ENCODE measurements at regions not wholly inside any gene's neighbourhood (a gene's known extent, or its start where the extent isn't known, plus 50 kb on each side); places are given as distances from the start of the nearest gene placed in this dataset.
A peak's percentile ranks its signal among the peaks of the same experiment; 100 is the strongest.

- no peak for DNase-seq (ENCODE audit: low spot score in 2 of 2)
- 75 to 84% methylated on average over 1 of the region's 1 CpG for WGBS, 2 donors
- H3K4me3 ChIP-seq (ENCODE audit: low read depth, poor library complexity, severe bottlenecking) = no peak overlapping the region
- intact Hi-C loops (cut with DNase I; ENCODE audit: low total_unique reads) = no loop called here
- no peak for TF ChIP-seq POLR2A (IDR thresholded peaks at IDR 0.05)
- no peak for TF ChIP-seq CTCF (IDR thresholded peaks at IDR 0.05)
Observed at GRCh38 chr10:36191009-36191408, 548.9 kb upstream of the FZD8 start.

GRCh38 chr10:36188461-36188860 lies 546.4 kb upstream of the FZD8 start:
- intact Hi-C loops (cut with DNase I; ENCODE audit: low total_unique reads) = no loop called here
- 42 to 51% methylated on average over 4 of the region's 4 CpGs for WGBS, 2 donors
- H3K4me3 ChIP-seq (ENCODE audit: low read depth, poor library complexity, severe bottlenecking) = no peak overlapping the region
- TF ChIP-seq CTCF (IDR thresholded peaks at IDR 0.05) = no peak
- TF ChIP-seq POLR2A (IDR thresholded peaks at IDR 0.05) = no peak
- DNase-seq (ENCODE audit: low spot score in 2 of 2) = no peak

GRCh38 chr10:36188080-36188453 lies 546.0 kb upstream of the FZD8 start:
- WGBS, 2 donors = 30 to 31% methylated on average over 8 of the region's 8 CpGs
- TF ChIP-seq POLR2A (IDR thresholded peaks at IDR 0.05) = no peak
- no peak for TF ChIP-seq CTCF (IDR thresholded peaks at IDR 0.05)
- H3K4me3 ChIP-seq (ENCODE audit: low read depth, poor library complexity, severe bottlenecking) = no peak overlapping the region
- peak in 1 of 2 donors; percentile 16 for DNase-seq (ENCODE audit: low spot score in 2 of 2)
- intact Hi-C loops (cut with DNase I; ENCODE audit: low total_unique reads) = no loop called here

- TF ChIP-seq CTCF (IDR thresholded peaks at IDR 0.05) (no peak), POLR2A (IDR thresholded peaks at IDR 0.05) (no peak)
- intact Hi-C loops (cut with DNase I; ENCODE audit: low total_unique reads) = no loop called here
- 52 to 54% methylated on average over 6 of the region's 6 CpGs for WGBS, 2 donors
- no peak for DNase-seq (ENCODE audit: low spot score in 2 of 2)
- H3K4me3 ChIP-seq (ENCODE audit: low read depth, poor library complexity, severe bottlenecking) = no peak overlapping the region
Observed at GRCh38 chr10:36187380-36188079, 545.4 kb upstream of the FZD8 start.

- TF ChIP-seq CTCF (IDR thresholded peaks at IDR 0.05) (no peak), POLR2A (IDR thresholded peaks at IDR 0.05) (no peak)
- 79 to 85% methylated on average over 5 to 6 of the region's 6 CpGs for WGBS, 2 donors
- no peak for DNase-seq (ENCODE audit: low spot score in 2 of 2)
- intact Hi-C loops (cut with DNase I; ENCODE audit: low total_unique reads) = no loop called here
- H3K4me3 ChIP-seq (ENCODE audit: low read depth, poor library complexity, severe bottlenecking) = no peak overlapping the region
Observed at GRCh38 chr10:36185097-36185496, 543.0 kb upstream of the FZD8 start.

- TF ChIP-seq POLR2A (IDR thresholded peaks at IDR 0.05) = no peak
- TF ChIP-seq CTCF (IDR thresholded peaks at IDR 0.05) = no peak
- WGBS, 2 donors = 88 to 94% methylated on average over 6 of the region's 6 CpGs
- no peak overlapping the region for H3K4me3 ChIP-seq (ENCODE audit: low read depth, poor library complexity, severe bottlenecking)
- no peak for DNase-seq (ENCODE audit: low spot score in 2 of 2)
- intact Hi-C loops (cut with DNase I; ENCODE audit: low total_unique reads) = no loop called here
Observed at GRCh38 chr10:36183726-36184125, 541.6 kb upstream of the FZD8 start.

Data from lower leg skin (tissue), 4 donors.